ENCODE measurements at regions not wholly inside any gene's neighbourhood (a gene's known extent, or its start where the extent isn't known, plus 50 kb on each side); places are given as distances from the start of the nearest gene placed in this dataset.

- TF ChIP-seq CTCF (IDR thresholded peaks at IDR 0.05; ENCODE audit: insufficient read depth, low read length, poor library complexity, severe bottlenecking) = no peak
- TF ChIP-seq EZH2phosphoT487 (conservative IDR thresholded peaks at IDR 0.05; ENCODE audit: low read length) = no peak
- H3K9me2 ChIP-seq (replicated peaks; ENCODE audit: insufficient read depth, low read length) = no peaks in the 10 kb centered on the region
- H4K20me1 ChIP-seq (ENCODE audit: low read depth, low read length) = no peaks in the 10 kb centered on the region
- H3F3A ChIP-seq (ENCODE audit: insufficient read depth) = no peaks in the 10 kb centered on the region
- H2AFZ ChIP-seq (ENCODE audit: low read depth, low read length, severe bottlenecking) = no peak overlapping the region
- no peaks in the 10 kb centered on the region for H3K79me2 ChIP-seq (ENCODE audit: insufficient read depth, low read length)
- H3K9ac ChIP-seq (ENCODE audit: low read length) = no peak overlapping the region
- H3K36me3 ChIP-seq (ENCODE audit: low read length) = no peaks in the 10 kb centered on the region
- H3K4me3 ChIP-seq (ENCODE audit: insufficient read depth, low read length, poor library complexity, severe bottlenecking) = no peak overlapping the region
- H3K27me3 ChIP-seq (ENCODE audit: low read length) = no peaks in the 10 kb centered on the region
- no peaks in the 10 kb centered on the region for H3K9me3 ChIP-seq (ENCODE audit: insufficient read depth, low read length)
- no peak overlapping the region for H3K4me2 ChIP-seq (ENCODE audit: low read depth, low read length, poor library complexity, severe bottlenecking)
- H3K27ac ChIP-seq (ENCODE audit: low read depth, low read length) = no peak overlapping the region
Measured at GRCh38 chr15:47975427-47975826, 145.4 kb upstream of the SLC24A5 start.

- H3K27ac ChIP-seq (ENCODE audit: low read depth, low read length) = no peak overlapping the region
- no peak overlapping the region for H2AFZ ChIP-seq (ENCODE audit: low read depth, low read length, severe bottlenecking)
- no peak overlapping the region for H3K4me3 ChIP-seq (ENCODE audit: insufficient read depth, low read length, poor library complexity, severe bottlenecking)
- no peaks in the 10 kb centered on the region for H3K36me3 ChIP-seq (ENCODE audit: low read length)
- H4K20me1 ChIP-seq (ENCODE audit: low read depth, low read length) = no peaks in the 10 kb centered on the region
- no peaks in the 10 kb centered on the region for H3K27me3 ChIP-seq (ENCODE audit: low read length)
- H3F3A ChIP-seq (ENCODE audit: insufficient read depth) = no peaks in the 10 kb centered on the region
- H3K9me3 ChIP-seq (ENCODE audit: insufficient read depth, low read length) = no peaks in the 10 kb centered on the region
- no peaks in the 10 kb centered on the region for H3K9me2 ChIP-seq (replicated peaks; ENCODE audit: insufficient read depth, low read length)
- H3K4me2 ChIP-seq (ENCODE audit: low read depth, low read length, poor library complexity, severe bottlenecking) = no peak overlapping the region
- no peaks in the 10 kb centered on the region for H3K79me2 ChIP-seq (ENCODE audit: insufficient read depth, low read length)
- no peak overlapping the region for H3K9ac ChIP-seq (ENCODE audit: low read length)
- TF ChIP-seq EZH2phosphoT487 (conservative IDR thresholded peaks at IDR 0.05; ENCODE audit: low read length) (no peak), CTCF (IDR thresholded peaks at IDR 0.05; ENCODE audit: insufficient read depth, low read length, poor library complexity, severe bottlenecking) (no peak)
Measured at GRCh38 chr15:47983533-47983932, 137.3 kb upstream of the SLC24A5 start.

GRCh38 chr15:47985568-47985967 is 135.2 kb upstream of the SLC24A5 start:
- Histone ChIP-seq H3K36me3 (ENCODE audit: low read length) (no peaks in the 10 kb centered on the region), H4K20me1 (ENCODE audit: low read depth, low read length) (no peaks in the 10 kb centered on the region), H3K4me3 (ENCODE audit: insufficient read depth, low read length, poor library complexity, severe bottlenecking) (no peak overlapping the region), H3K4me2 (ENCODE audit: low read depth, low read length, poor library complexity, severe bottlenecking) (no peak overlapping the region), H3K27me3 (ENCODE audit: low read length) (no peaks in the 10 kb centered on the region), H3K27ac (ENCODE audit: low read depth, low read length) (no peak overlapping the region), H3K9me3 (ENCODE audit: insufficient read depth, low read length) (no peaks in the 10 kb centered on the region), H3F3A (ENCODE audit: insufficient read depth) (no peaks in the 10 kb centered on the region), H2AFZ (ENCODE audit: low read depth, low read length, severe bottlenecking) (no peak overlapping the region), H3K9me2 (replicated peaks; ENCODE audit: insufficient read depth, low read length) (no peaks in the 10 kb centered on the region), H3K79me2 (ENCODE audit: insufficient read depth, low read length) (no peaks in the 10 kb centered on the region), H3K9ac (ENCODE audit: low read length) (no peak overlapping the region)
- TF ChIP-seq CTCF (IDR thresholded peaks at IDR 0.05; ENCODE audit: insufficient read depth, low read length, poor library complexity, severe bottlenecking) (no peak), EZH2phosphoT487 (conservative IDR thresholded peaks at IDR 0.05; ENCODE audit: low read length) (no peak)
